ENCODE measurements at regions not wholly inside any gene's neighbourhood (a gene's known extent, or its start where the extent isn't known, plus 50 kb on each side); places are given as distances from the start of the nearest gene placed in this dataset.

DNA sequence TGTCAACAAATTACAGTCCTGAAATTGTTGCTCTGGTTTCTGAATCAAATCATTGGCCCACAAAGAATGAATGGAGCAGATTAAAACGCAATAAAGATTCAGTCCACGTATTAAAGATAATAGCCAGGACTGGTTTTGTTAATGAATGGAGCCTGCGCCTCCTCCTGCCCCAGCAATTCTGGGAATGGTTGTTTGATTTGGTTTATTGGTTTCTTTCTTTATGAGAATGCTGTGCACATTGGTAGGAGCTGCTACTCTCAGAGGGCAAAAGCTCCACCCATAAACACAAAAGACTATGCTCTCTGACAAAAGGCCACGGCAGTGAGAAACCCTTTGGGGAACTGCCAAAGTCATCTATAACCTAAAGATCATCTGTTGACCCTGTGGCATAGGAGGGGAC is 261.1 kb downstream of the ABHD5 start:
- intact Hi-C loops (cut with DNase I; ENCODE audit: low total_unique reads) = no loop called here
- no peak for DNase-seq
- peaks cover 0 to 8% (median 4%) of the 10 kb centered on the region in 4 donors for H3K4me1 ChIP-seq
- H3K36me3 ChIP-seq = no peaks in the 10 kb centered on the region
- H3K9me3 ChIP-seq = no peaks in the 10 kb centered on the region
- H3K4me3 ChIP-seq = no peak overlapping the region
- H3K27me3 ChIP-seq = peaks cover 0 to 81% (median 29%) of the 10 kb centered on the region in 3 donors
- no peak overlapping the region for H3K27ac ChIP-seq
- no peak for TF ChIP-seq POLR2AphosphoS5 (IDR thresholded peaks at IDR 0.05)
- TF ChIP-seq, protein P1, sequence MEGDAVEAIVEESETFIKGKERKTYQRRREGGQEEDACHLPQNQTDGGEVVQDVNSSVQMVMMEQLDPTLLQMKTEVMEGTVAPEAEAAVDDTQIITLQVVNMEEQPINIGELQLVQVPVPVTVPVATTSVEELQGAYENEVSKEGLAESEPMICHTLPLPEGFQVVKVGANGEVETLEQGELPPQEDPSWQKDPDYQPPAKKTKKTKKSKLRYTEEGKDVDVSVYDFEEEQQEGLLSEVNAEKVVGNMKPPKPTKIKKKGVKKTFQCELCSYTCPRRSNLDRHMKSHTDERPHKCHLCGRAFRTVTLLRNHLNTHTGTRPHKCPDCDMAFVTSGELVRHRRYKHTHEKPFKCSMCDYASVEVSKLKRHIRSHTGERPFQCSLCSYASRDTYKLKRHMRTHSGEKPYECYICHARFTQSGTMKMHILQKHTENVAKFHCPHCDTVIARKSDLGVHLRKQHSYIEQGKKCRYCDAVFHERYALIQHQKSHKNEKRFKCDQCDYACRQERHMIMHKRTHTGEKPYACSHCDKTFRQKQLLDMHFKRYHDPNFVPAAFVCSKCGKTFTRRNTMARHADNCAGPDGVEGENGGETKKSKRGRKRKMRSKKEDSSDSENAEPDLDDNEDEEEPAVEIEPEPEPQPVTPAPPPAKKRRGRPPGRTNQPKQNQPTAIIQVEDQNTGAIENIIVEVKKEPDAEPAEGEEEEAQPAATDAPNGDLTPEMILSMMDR (IDR thresholded peaks at IDR 0.05) = no peak
- TF ChIP-seq POLR2A (IDR thresholded peaks at IDR 0.05) = no peak
- no peak for TF ChIP-seq EP300 (IDR thresholded peaks at IDR 0.05)
- WGBS, 5 donors = 60 to 81% (median 68%) methylated on average over 4 of the region's 4 CpGs

DNA sequence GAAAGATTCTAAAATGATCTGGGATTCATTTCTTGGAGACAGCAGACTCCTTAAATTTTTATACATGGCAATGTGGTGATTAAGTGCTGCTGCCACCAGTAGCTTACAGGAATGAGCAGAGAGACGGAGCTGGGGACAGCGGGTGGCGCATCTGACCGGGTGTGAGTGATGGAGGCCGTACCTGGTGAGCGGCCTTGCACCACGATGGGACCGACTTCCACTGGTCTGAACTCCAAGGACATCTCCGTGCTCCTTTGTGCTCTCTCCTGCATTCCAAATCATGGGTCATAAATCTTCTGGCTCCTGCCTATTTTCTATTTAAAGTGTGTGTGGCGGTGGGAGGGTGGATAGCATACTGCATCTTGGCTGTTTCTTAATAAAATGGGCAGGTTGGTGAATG is 262.6 kb downstream of the ABHD5 start:
- TF ChIP-seq EP300 (IDR thresholded peaks at IDR 0.05) (no peak), POLR2AphosphoS5 (IDR thresholded peaks at IDR 0.05) (no peak), POLR2A (IDR thresholded peaks at IDR 0.05) (no peak)
- TF ChIP-seq, protein P1 (IDR thresholded peaks at IDR 0.05) = no peak
- Histone ChIP-seq H3K4me1 (peaks cover 0 to 8% (median 4%) of the 10 kb centered on the region in 4 donors), H3K36me3 (no peaks in the 10 kb centered on the region), H3K27me3 (peaks cover 0 to 83% (median 30%) of the 10 kb centered on the region in 3 donors), H3K9me3 (no peaks in the 10 kb centered on the region), H3K27ac (no peak overlapping the region), H3K4me3 (no peak overlapping the region)
- DNase-seq = no peak
- intact Hi-C loops (cut with DNase I; ENCODE audit: low total_unique reads) = no loop called here
- WGBS, 5 donors = 74 to 81% (median 78%) methylated on average over 10 of the region's 10 CpGs

DNA sequence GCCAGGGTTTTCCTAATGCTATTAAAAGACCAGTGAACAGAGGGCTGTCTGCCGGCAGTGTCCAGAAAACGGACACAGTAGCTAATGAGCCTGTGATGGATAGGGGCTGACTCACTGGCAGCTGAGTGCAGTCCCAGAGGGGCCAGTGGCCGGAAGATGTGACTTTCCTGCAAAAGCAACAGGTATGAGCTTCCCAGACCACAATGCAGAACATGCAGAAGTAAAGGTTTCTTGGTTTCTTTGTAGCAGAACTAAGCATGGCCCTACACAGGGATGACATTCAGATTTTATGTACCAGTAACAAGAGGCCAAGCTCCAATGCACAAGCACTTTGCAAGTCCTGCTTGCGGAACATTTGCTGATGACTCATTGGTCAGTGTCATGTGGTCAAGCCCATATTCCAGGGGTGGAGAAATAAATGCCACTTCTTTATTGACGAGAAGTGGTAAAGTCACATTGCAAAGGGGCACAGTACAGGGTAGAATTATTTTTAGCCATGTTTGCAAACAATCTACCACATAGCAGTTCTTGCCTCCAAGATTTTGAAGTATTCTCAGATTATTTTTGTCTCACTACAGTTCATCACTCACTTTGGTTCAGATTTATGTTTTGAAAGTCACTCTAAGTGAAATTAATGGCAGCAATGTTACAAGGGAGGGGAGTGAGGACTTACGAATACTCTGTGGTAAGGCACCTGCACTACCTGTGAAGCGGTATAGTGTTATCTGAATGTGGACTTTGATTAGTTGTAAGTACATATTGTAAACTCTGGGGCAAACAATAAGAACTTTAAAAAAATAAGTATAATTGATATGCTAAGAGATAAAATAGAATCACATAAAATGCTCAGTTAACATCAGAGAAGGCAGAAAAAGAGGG is 263.3 kb downstream of the ABHD5 start:
- DNase-seq = no peak
- WGBS, 5 donors = 32 to 46% (median 40%) methylated on average over 6 to 7 of the region's 7 CpGs

DNA sequence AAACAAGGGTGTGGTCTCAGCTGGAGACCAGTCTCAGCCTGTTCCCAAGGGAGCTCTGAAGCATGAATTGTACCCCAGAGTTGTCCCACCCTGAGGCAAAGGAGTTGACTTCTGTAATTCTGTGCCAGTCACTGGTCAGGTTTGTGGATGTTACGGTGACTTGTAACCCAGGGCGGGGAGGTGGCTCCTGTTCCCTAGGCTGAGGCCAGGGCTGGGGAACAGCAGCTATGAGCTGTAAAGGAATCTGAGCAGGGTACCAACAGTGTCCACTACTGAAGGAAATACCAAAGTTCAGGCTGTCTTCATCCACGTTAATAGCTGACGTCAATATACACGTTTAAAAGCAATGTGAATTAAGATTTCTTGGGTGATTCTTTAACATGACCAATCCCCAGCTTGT is 266.2 kb downstream of the ABHD5 start:
- no peak for DNase-seq
- H3K4me1 ChIP-seq = peaks cover 0 to 8% (median 4%) of the 10 kb centered on the region in 4 donors
- H3K4me3 ChIP-seq = no peak overlapping the region
- no peak for TF ChIP-seq POLR2A (IDR thresholded peaks at IDR 0.05)
- H3K27me3 ChIP-seq = peaks cover 0 to 78% (median 10%) of the 10 kb centered on the region in 3 donors
- no peak overlapping the region for H3K27ac ChIP-seq
- no peaks in the 10 kb centered on the region for H3K9me3 ChIP-seq
- no peaks in the 10 kb centered on the region for H3K36me3 ChIP-seq
- intact Hi-C loops (cut with DNase I; ENCODE audit: low total_unique reads) = no loop called here
- WGBS, 5 donors = 48 to 79% (median 69%) methylated on average over 5 of the region's 5 CpGs

More for the DNA sequence above, 263.3 kb downstream of the ABHD5 start:
- no peak overlapping the region for H3K4me3 ChIP-seq
- TF ChIP-seq EP300 (IDR thresholded peaks at IDR 0.05) (no peak), POLR2AphosphoS5 (IDR thresholded peaks at IDR 0.05) (no peak), POLR2A (IDR thresholded peaks at IDR 0.05) (no peak)
- TF ChIP-seq, protein P1 (IDR thresholded peaks at IDR 0.05) = no peak
- peaks cover 0 to 83% (median 30%) of the 10 kb centered on the region in 3 donors for H3K27me3 ChIP-seq
- H3K27ac ChIP-seq = no peak overlapping the region
- intact Hi-C loops (cut with DNase I; ENCODE audit: low total_unique reads) = no loop called here
- no peaks in the 10 kb centered on the region for H3K36me3 ChIP-seq
- H3K4me1 ChIP-seq = peaks cover 0 to 8% (median 4%) of the 10 kb centered on the region in 4 donors
- H3K9me3 ChIP-seq = no peaks in the 10 kb centered on the region

DNA sequence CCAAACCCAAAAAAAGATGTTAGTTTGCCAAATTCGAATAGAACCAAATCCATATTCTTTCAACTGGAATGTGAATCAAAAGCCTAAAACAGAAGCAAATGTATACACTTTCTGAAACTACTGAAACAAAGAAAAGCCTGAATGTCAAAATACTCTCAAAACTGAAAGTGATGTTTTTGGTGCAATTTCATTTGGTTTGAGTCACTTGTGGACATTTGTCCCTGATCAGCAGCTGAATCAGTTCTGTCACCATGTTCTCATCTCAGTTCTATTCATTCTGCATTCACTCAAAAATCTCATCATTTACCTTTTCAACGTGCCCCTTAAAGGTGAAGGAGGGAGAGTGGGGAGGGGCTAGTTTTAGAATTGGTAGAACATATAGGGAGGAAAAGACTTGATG is 266.8 kb downstream of the ABHD5 start:
- H3K4me1 ChIP-seq = peaks cover 0 to 8% (median 4%) of the 10 kb centered on the region in 4 donors
- no peak for DNase-seq
- no peaks in the 10 kb centered on the region for H3K9me3 ChIP-seq
- H3K27me3 ChIP-seq = peaks cover 0 to 75% (median 10%) of the 10 kb centered on the region in 3 donors
- 39 to 54% (median 51%) methylated on average over 2 of the region's 2 CpGs for WGBS, 5 donors
- TF ChIP-seq EP300 (IDR thresholded peaks at IDR 0.05) (no peak), POLR2A (IDR thresholded peaks at IDR 0.05) (no peak), POLR2AphosphoS5 (IDR thresholded peaks at IDR 0.05) (no peak)
- TF ChIP-seq, protein P1 (IDR thresholded peaks at IDR 0.05) = no peak
- no peak overlapping the region for H3K4me3 ChIP-seq
- intact Hi-C loops (cut with DNase I; ENCODE audit: low total_unique reads) = no loop called here
- H3K36me3 ChIP-seq = no peaks in the 10 kb centered on the region
- no peak overlapping the region for H3K27ac ChIP-seq

All from stomach (tissue), 8 donors.